ENCODE measurements at regions not wholly inside any gene's neighbourhood (a gene's known extent, or its start where the extent isn't known, plus 50 kb on each side); places are given as distances from the start of the nearest gene placed in this dataset.
"Not testable (repeated sequence)": the region's sequence is repeated elsewhere in the genome, so short reads cannot be mapped to it uniquely, and the experiment has no call there.

- ChIA-PET CTCF (no interaction called here), POLR2A (no interaction called here)
- TF ChIP-seq PKNOX1 (IDR thresholded peaks at IDR 0.05): no peak
- no peak for TF ChIP-seq NFRKB (IDR thresholded peaks at IDR 0.05)
- no peak for TF ChIP-seq FOXM1 (IDR thresholded peaks at IDR 0.05; ENCODE audit: borderline replicate concordance)
- TF ChIP-seq L3MBTL2 (conservative IDR thresholded peaks at IDR 0.05): no peak
- TF ChIP-seq ARNT (IDR thresholded peaks at IDR 0.05): no peak
- TF ChIP-seq HDGF (IDR thresholded peaks at IDR 0.05; ENCODE audit: borderline replicate concordance): no peak
- TF ChIP-seq FOXA1 (IDR thresholded peaks at IDR 0.05): no peak
- TF ChIP-seq FOXK2 (IDR thresholded peaks at IDR 0.05): no peak
- TF ChIP-seq ZNF384 (IDR thresholded peaks at IDR 0.05): no peak
- no peak for TF ChIP-seq BHLHE40 (IDR thresholded peaks at IDR 0.05; ENCODE audit: borderline replicate concordance)
- TF ChIP-seq SUZ12 (IDR thresholded peaks at IDR 0.05): no peak
- no peak for DNase-seq (ENCODE audit: extremely low spot score)
These were observed 178.4 kb upstream of the HMCN1 start for GRCh38 chr1:185555743-185556142.

- DNase-seq (ENCODE audit: extremely low spot score): no peak
- POLR2A ChIA-PET: interaction anchor here (0.6 kb wide), 1 partner anchor 313 kb away, joined by 3 read pairs; no protein-coding TSS in a partner anchor
- CTCF ChIA-PET: no interaction called here
- TF ChIP-seq BHLHE40 (IDR thresholded peaks at IDR 0.05; ENCODE audit: borderline replicate concordance): no peak
- no peak for TF ChIP-seq NFRKB (IDR thresholded peaks at IDR 0.05)
- no peak for TF ChIP-seq FOXM1 (IDR thresholded peaks at IDR 0.05; ENCODE audit: borderline replicate concordance)
- TF ChIP-seq PKNOX1 (IDR thresholded peaks at IDR 0.05): no peak
- TF ChIP-seq SUZ12 (IDR thresholded peaks at IDR 0.05): no peak
- TF ChIP-seq TARDBP (IDR thresholded peaks at IDR 0.05): no peak
- TF ChIP-seq HDGF (IDR thresholded peaks at IDR 0.05; ENCODE audit: borderline replicate concordance): no peak
- TF ChIP-seq L3MBTL2 (conservative IDR thresholded peaks at IDR 0.05): no peak
- no peak for TF ChIP-seq LEF1 (IDR thresholded peaks at IDR 0.05; ENCODE audit: borderline replicate concordance)
- no peak for TF ChIP-seq ELF4 (IDR thresholded peaks at IDR 0.05)
These were observed 183.2 kb upstream of the HMCN1 start for GRCh38 chr1:185551008-185551407.

GRCh38 chr1:185549906-185550305, 184.3 kb upstream of the HMCN1 start:
- ChIA-PET CTCF (interaction anchor here (1.2 kb wide), 1 partner anchor 10 kb away, joined by 5 read pairs; no protein-coding TSS in a partner anchor), POLR2A (no interaction called here)
- TF ChIP-seq FOXA1 (IDR thresholded peaks at IDR 0.05) (no peak), SP1 (IDR thresholded peaks at IDR 0.05) (no peak)
- DNase-seq (ENCODE audit: extremely low spot score): no peak

GRCh38 chr1:185546029-185546428, 188.2 kb upstream of the HMCN1 start:
- DNase-seq (ENCODE audit: extremely low spot score): no peak
- CTCF ChIA-PET: no interaction called here
- no peak for TF ChIP-seq NFRKB (IDR thresholded peaks at IDR 0.05)
- no peak for TF ChIP-seq L3MBTL2 (conservative IDR thresholded peaks at IDR 0.05)
- no peak for TF ChIP-seq ZNF384 (IDR thresholded peaks at IDR 0.05)
- no peak for TF ChIP-seq CTBP1 (IDR thresholded peaks at IDR 0.05; ENCODE audit: borderline replicate concordance)
- no peak for TF ChIP-seq TARDBP (IDR thresholded peaks at IDR 0.05)
- no peak for TF ChIP-seq HDGF (IDR thresholded peaks at IDR 0.05; ENCODE audit: borderline replicate concordance)
- TF ChIP-seq BHLHE40 (IDR thresholded peaks at IDR 0.05; ENCODE audit: borderline replicate concordance): no peak
- no peak for TF ChIP-seq FOXK2 (IDR thresholded peaks at IDR 0.05)
- TF ChIP-seq SUZ12 (IDR thresholded peaks at IDR 0.05): no peak
- no peak for TF ChIP-seq ARNT (IDR thresholded peaks at IDR 0.05)
- POLR2A ChIA-PET: no interaction called here

- no peak for TF ChIP-seq ELF4 (IDR thresholded peaks at IDR 0.05)
- no peak for TF ChIP-seq SUZ12 (IDR thresholded peaks at IDR 0.05)
- no peak for TF ChIP-seq LEF1 (IDR thresholded peaks at IDR 0.05; ENCODE audit: borderline replicate concordance)
- DNase-seq (ENCODE audit: extremely low spot score): no peak
- ChIA-PET CTCF (interaction anchor here (0.6 to 1.2 kb wide), 3 partner anchors 43 to 140 kb away, joined by 3 to 4 read pairs (median 4); no protein-coding TSS in a partner anchor), POLR2A (no interaction called here)
These were observed 192.3 kb upstream of the HMCN1 start for GRCh38 chr1:185541871-185542301.

- DNase-seq (ENCODE audit: extremely low spot score): no peak
- CTCF ChIA-PET: no interaction called here
- TF ChIP-seq CTBP1 (IDR thresholded peaks at IDR 0.05; ENCODE audit: borderline replicate concordance) (no peak), TARDBP (IDR thresholded peaks at IDR 0.05) (no peak), SUZ12 (IDR thresholded peaks at IDR 0.05) (no peak), HDGF (IDR thresholded peaks at IDR 0.05; ENCODE audit: borderline replicate concordance) (no peak)
- POLR2A ChIA-PET: no interaction called here
These were observed 193.9 kb upstream of the HMCN1 start for GRCh38 chr1:185540295-185540694.

GRCh38 chr1:185539277-185539943, 194.8 kb upstream of the HMCN1 start:
- CTCF ChIA-PET: no interaction called here
- DNase-seq (ENCODE audit: extremely low spot score): no peak
- POLR2A ChIA-PET: no interaction called here

GRCh38 chr1:185538309-185538898, 195.8 kb upstream of the HMCN1 start:
- CTCF ChIA-PET; POLR2A ChIA-PET; DNase-seq (ENCODE audit: extremely low spot score): not testable (repeated sequence)

More at GRCh38 chr1:185539277-185539943, 194.8 kb upstream of the HMCN1 start:
- TF ChIP-seq PKNOX1 (IDR thresholded peaks at IDR 0.05) (no peak), FOXA1 (IDR thresholded peaks at IDR 0.05) (no peak), SUZ12 (IDR thresholded peaks at IDR 0.05) (no peak), ARNT (IDR thresholded peaks at IDR 0.05) (no peak), NFRKB (IDR thresholded peaks at IDR 0.05) (no peak), FOXM1 (IDR thresholded peaks at IDR 0.05; ENCODE audit: borderline replicate concordance) (no peak), L3MBTL2 (conservative IDR thresholded peaks at IDR 0.05) (no peak), CTBP1 (IDR thresholded peaks at IDR 0.05; ENCODE audit: borderline replicate concordance) (no peak), ELF4 (IDR thresholded peaks at IDR 0.05) (no peak), SP1 (IDR thresholded peaks at IDR 0.05) (no peak), TARDBP (IDR thresholded peaks at IDR 0.05) (no peak), BHLHE40 (IDR thresholded peaks at IDR 0.05; ENCODE audit: borderline replicate concordance) (no peak), ZNF384 (IDR thresholded peaks at IDR 0.05) (no peak), LEF1 (IDR thresholded peaks at IDR 0.05; ENCODE audit: borderline replicate concordance) (no peak), HDGF (IDR thresholded peaks at IDR 0.05; ENCODE audit: borderline replicate concordance) (no peak), FOXK2 (IDR thresholded peaks at IDR 0.05) (no peak)
